AG08396 (cell line): ENCODE measurements at regions not wholly inside any gene's neighbourhood (a gene's known extent, or its start where the extent isn't known, plus 50 kb on each side); places are given as distances from the start of the nearest gene placed in this dataset.
A peak's percentile ranks its signal among the peaks of the same experiment; 100 is the strongest.

Source experiments
- DNase-seq: peaks from one replicate; pipeline ENCODE4 v3.0.0; 2012; ENCODE audit warnings: low spot score, mixed read lengths

- DNase-seq = no peak
Observed at GRCh38 chr2:12317286-12317685, 399.4 kb upstream of the TRIB2 start.

- DNase-seq = peak; percentile 70
Observed at GRCh38 chr2:12317814-12318426, 398.8 kb upstream of the TRIB2 start.

GRCh38 chr2:12318427-12319057 is 398.2 kb upstream of the TRIB2 start:
- no peak for DNase-seq

- no peak for DNase-seq
Observed at GRCh38 chr2:12320027-12320734, 396.6 kb upstream of the TRIB2 start.

DNA sequence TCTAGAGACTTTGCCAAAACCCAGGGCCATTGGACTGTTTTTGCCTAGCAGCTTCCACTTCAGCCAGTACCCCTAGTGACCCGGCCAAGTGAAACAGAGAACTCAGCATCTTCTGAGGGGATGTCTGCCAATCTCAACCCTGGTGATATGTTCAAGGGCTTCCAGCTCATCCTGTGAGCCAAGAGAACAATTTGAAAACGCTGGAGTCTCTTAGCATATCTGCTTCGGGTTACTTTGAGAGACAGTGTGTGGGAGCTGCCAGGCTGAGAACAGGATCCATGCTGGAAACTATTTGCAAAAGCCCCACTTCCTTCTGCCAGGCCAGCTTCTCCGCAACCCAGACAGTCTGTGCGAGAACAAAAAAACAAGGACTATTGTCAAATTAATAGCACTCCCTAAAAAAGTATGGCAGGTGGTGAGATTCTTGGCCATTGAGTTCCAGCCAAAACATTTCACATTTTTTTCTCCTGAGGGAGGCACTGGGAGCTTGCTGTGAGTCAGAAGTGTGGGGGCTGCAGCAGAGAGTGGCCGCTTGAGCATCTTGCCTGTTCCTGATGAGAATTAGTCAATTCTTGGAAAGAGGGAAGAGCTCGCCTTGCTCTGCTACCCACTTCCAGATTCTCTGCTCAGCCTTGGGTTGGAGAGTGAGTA is 395.6 kb upstream of the TRIB2 start:
- DNase-seq = peak; percentile 79

- DNase-seq = no peak
Observed at GRCh38 chr2:12321886-12322285, 394.9 kb upstream of the TRIB2 start.

GRCh38 chr2:12325806-12326205 is 390.9 kb upstream of the TRIB2 start:
- DNase-seq = no peak

DNA sequence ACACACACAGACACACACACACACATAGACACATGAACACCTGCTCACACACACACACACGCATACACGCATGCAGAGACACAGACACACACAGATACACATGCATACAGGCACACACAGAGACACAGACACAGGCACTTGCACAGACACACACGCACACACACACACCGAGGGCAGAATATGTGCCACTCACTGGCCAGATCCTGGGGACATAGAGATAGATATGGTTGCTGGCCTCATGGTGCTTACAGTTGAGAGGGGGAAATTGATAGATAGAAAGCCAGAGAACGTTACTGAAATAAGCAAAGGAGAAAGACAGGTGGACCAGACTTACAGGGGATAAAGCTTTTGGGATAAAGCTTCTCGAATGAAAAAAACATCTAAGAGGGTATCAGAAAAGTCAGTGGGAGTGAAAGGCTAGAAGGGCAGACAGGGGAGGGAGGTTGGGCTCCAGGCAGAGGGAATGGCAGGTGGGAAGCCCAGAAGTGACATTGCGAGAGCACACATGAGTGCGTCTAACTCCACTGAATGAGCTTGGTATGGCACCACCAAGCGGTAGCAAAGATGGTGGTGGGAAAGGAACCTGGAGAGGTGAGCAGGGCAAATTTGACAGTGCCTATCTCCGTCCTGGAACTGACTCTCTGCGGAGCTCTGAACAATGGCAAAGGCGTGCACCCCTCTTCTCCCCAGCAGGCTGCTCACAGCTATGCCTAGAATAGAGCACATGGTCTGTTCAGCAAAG is 390.1 kb upstream of the TRIB2 start:
- no peak for DNase-seq

- DNase-seq = peak; percentile 40
Observed at GRCh38 chr2:12330916-12331315, 385.8 kb upstream of the TRIB2 start.

DNA sequence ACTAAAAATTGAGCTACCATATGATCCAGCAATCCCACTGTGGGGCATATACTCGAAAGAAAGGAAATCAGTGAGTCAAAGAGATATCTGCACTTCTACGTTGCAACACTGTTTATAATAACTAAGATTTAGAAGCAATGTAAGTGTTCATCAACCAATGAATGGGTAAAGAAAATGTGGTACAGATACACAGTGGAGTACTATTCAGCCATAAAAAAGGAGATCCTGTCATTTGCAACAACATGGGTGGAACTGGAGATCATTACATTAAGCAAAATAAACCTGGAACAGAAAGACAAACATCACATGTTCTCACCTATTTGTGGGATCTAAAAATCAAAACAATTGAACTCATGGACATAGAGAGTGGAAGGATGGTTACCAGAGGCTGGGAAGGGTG is 385.0 kb upstream of the TRIB2 start:
- no peak for DNase-seq

GRCh38 chr2:12333293-12333692 is 383.4 kb upstream of the TRIB2 start:
- no peak for DNase-seq

DNA sequence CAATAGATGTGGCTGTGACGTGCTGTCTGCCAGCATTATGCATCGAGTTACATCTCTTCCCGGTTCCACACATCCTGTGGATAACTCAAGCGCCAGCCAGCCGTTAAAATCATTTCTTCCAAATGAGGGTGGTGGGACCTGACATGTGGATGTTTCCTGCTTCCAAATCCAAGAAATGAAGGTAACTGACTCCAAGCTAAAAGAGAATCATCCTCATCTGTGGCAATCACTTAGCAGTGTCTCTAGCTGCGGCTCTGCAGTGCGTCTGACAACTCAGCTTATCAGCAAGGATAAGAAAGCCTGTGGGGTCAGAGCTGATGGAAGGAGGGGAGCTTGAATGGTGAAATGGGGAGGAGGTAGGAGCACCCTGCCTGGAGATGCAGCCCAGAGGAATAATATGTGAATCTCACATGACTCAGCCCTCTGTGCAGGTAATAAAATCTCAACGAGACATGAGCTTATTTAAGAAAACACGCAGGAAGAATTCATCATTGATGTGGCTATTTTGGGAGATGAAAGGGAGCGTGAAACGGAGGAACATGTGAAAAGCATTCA is 382.2 kb upstream of the TRIB2 start:
- no peak for DNase-seq

DNA sequence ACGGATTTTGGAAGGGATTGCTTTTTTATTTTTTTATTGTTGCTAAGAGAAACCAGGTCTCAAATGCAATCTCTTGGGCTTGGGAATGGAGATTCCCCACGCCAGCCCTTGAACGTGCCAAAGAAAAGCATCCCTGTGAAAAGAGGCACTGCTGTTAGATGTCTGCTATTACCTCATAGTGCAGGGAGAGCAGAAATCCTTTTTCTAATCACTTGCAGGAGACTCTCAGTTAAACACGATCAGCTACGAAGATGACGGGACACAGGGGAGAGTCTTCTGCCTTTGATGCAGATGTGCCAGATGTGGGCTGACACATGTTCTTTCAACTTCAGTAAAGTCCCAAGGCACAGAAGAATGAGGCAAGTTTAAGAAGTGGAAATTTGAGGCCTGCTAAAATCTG is 381.6 kb upstream of the TRIB2 start:
- no peak for DNase-seq

GRCh38 chr2:12335995-12336394 is 380.7 kb upstream of the TRIB2 start:
- DNase-seq = no peak

GRCh38 chr2:12338946-12339697 is 377.6 kb upstream of the TRIB2 start:
- no peak for DNase-seq

- peak; percentile 35 for DNase-seq
Observed at GRCh38 chr2:12340164-12340563, 376.6 kb upstream of the TRIB2 start.

- DNase-seq = no peak
Observed at GRCh38 chr2:12341215-12341614, 375.5 kb upstream of the TRIB2 start.

GRCh38 chr2:12341920-12342319 is 374.8 kb upstream of the TRIB2 start:
- DNase-seq = no peak

DNA sequence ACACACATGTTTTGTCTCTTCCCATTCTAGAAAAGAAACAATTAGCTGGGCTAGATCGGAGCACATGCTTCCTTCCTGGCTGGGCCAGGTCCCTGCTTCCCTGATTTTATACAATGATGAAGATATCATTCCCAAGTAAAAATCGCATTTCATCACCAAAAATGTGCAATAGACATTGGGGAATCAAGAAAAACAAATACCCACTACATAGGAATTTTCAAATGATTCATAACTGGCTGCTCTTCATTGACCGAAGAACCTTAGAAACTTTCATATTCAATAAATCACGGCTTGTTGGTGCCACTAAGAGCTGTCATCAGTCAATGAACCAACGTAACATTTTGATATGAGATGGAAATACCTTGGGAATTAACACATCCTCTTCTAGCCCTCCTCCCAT is 373.6 kb upstream of the TRIB2 start:
- DNase-seq = no peak

DNA sequence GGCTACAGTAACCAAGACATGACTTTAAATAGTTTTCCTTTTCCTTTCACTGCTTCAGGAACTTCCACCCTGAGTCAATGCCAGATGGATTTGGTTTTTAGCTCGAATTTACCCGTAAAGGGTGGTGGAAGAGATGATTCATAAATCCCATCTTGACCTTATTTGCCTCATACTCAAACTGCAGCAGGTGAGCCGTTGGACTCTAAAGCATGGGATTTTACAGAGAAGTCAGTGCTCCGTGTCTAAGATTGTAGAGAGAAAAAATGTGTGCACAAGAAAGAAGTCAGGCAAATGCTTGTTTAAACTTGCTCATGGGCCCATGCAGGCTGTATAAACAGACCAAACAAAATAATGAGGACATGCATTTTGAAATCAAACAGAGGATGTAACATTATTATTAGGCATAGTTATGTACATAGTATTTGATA is 369.7 kb upstream of the TRIB2 start:
- DNase-seq = no peak

DNA sequence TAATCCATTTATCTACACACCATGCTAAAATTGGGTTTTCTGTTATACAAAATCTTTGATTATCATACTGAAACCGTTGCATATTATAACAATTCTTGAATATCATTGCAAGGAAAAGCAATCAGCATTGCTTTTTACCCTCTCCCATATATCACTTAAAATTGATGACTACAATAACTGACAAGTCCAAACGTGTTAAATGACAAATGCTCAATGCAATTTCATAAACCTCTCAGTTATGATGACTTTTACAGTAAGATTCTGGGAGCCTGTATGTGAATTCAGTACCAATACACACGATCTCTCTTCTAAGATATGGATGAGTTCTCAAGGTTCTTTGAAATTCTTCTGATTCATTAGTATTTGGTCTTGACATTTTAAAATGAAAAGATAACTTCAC is 368.5 kb upstream of the TRIB2 start:
- no peak for DNase-seq
